Right lobe of liver (tissue), 6 donors: ENCODE measurements at regions not wholly inside any gene's neighbourhood (a gene's known extent, or its start where the extent isn't known, plus 50 kb on each side); places are given as distances from the start of the nearest gene placed in this dataset.

Experiments
- ATAC-seq, 4 donors: fragments of 200-7000 bp; cut with Tn5 transposase; one replicate each; pipeline ENCODE4 v1.9.1; 2020; ENCODE audit warnings: mild to moderate bottlenecking in 4 of 4, moderate library complexity in 4 of 4
- DNase-seq, 3 donors: peaks; one replicate each; pipeline ENCODE4 v3.0.0-alpha.2; 2020
- H3K27ac ChIP-seq, 3 donors: fragments of 200-600 bp; one replicate each; pipeline ENCODE4 v1.8.0; 2022
- H3K27me3 ChIP-seq, 2 donors: fragments of 200-600 bp; one replicate each; pipeline ENCODE4 v1.8.0; 2022
- H3K36me3 ChIP-seq, 4 donors: fragments of 200-600 bp; sonication (generic) in 1 of 4; one replicate each; pipeline versions ENCODE4 v1.5.1 to v1.8.0; 2017 to 2022; ENCODE audit warnings: control low read depth in 1 of 4
- H3K4me1 ChIP-seq, 4 donors: fragments of 200-600 bp; sonication (generic) in 1 of 4; one replicate each; pipeline versions ENCODE4 v1.5.1 to v1.8.0; 2017 to 2022; ENCODE audit warnings: control low read depth in 1 of 4
- H3K4me3 ChIP-seq, 3 donors: fragments of 200-600 bp; one replicate each; pipeline ENCODE4 v1.8.0; 2022
- H3K9me3 ChIP-seq, 4 donors: fragments of 200-600 bp; sonication (generic) in 1 of 4; one replicate each; pipeline versions ENCODE4 v1.5.1 to v1.8.0; 2017 to 2022; ENCODE audit warnings: control low read depth in 1 of 4
- CTCF ChIP-seq, 4 donors: fragments of 200-600 bp in 3 of 4; fragments of 450-650 bp in 1 of 4; IDR thresholded peaks; one replicate each; pipeline versions ENCODE4 v1.5.1 to v1.8.0; 2016 to 2022; ENCODE audit warnings: antibody characterized with exemption in 4 of 4, mild to moderate bottlenecking in 2 of 4
- POLR2A ChIP-seq: fragments of 450-650 bp; IDR thresholded peaks from one replicate; pipeline ENCODE4 v1.6.1; 2017; ENCODE audit warnings: antibody characterized with exemption, mild to moderate bottlenecking
- WGBS: methylation state at CpG from one replicate; pipeline ENCODE4 v1.1.6; 2018; ENCODE audit warnings: low coverage, low lambda C conversion rate; ENCODE audit not compliant: insufficient coverage; ENCODE audit errors: missing lambda C conversion rate; 5-methylcytosine and 5-hydroxymethylcytosine counted together
- intact Hi-C, 2 donors: fragments of 100-400 bp; cut with DNase I; formaldehyde crosslinking; loops; one replicate each; pipeline versions ENCODE4 v1.11.2 to v1.14.1; 2022
- donor health status: DM: no; HTN: yes; CAD: no.
- donor health status: DM: no; HTN: no; CAD: no.
- donor health status: DM: no; HTN: no; CAD: no.
- donor health status: DM: no; HTN: yes; CAD: no.
- donor health status: DM: no; HTN: yes; CAD: no.

GRCh38 chr10:43869669-43870322 lies 221.1 kb upstream of the ZNF32 start:
- Histone ChIP-seq H3K4me3 (no peak overlapping the region), H3K27me3 (no peaks in the 10 kb centered on the region), H3K4me1 (no peaks in the 10 kb centered on the region), H3K36me3 (no peaks in the 10 kb centered on the region), H3K27ac (no peak overlapping the region), H3K9me3 (no peaks in the 10 kb centered on the region)
- no peak for TF ChIP-seq POLR2A
- no peak for TF ChIP-seq CTCF (IDR thresholded peaks at IDR 0.05)
- intact Hi-C loops: no loop called here
- no peak for DNase-seq
- 78% methylated on average over 2 of the region's 8 CpGs for WGBS
- ATAC-seq: no peak

- no peak for TF ChIP-seq POLR2A
- ATAC-seq (peak in 1 of 4 donors; percentile 5), DNase-seq (no peak)
- 92% methylated on average over 3 of the region's 6 CpGs for WGBS
- H3K27me3 ChIP-seq: no peaks in the 10 kb centered on the region
- H3K4me1 ChIP-seq: peaks cover 0 to 8% (median 0%) of the 10 kb centered on the region in 4 donors
- H3K36me3 ChIP-seq: no peaks in the 10 kb centered on the region
- H3K4me3 ChIP-seq: no peak overlapping the region
- H3K27ac ChIP-seq: no peak overlapping the region
- intact Hi-C loops: no loop called here
- no peaks in the 10 kb centered on the region for H3K9me3 ChIP-seq
These were observed 220.3 kb upstream of the ZNF32 start for GRCh38 chr10:43868952-43869351.

- Histone ChIP-seq H3K4me3 (no peak overlapping the region), H3K36me3 (no peaks in the 10 kb centered on the region), H3K9me3 (no peaks in the 10 kb centered on the region), H3K4me1 (peaks cover 0 to 17% (median 0%) of the 10 kb centered on the region in 4 donors), H3K27me3 (no peaks in the 10 kb centered on the region), H3K27ac (no peak overlapping the region)
- intact Hi-C loops: no loop called here
- WGBS: 75% methylated on average over 5 of the region's 16 CpGs
- DNase-seq (no peak), ATAC-seq (no peak)
- TF ChIP-seq POLR2A: no peak
- TF ChIP-seq CTCF (IDR thresholded peaks at IDR 0.05): no peak
These were observed 219.2 kb upstream of the ZNF32 start for GRCh38 chr10:43867667-43868565.

GRCh38 chr10:43867113-43867512 lies 218.4 kb upstream of the ZNF32 start:
- 52% methylated on average over 6 of the region's 7 CpGs for WGBS
- no peak overlapping the region for H3K27ac ChIP-seq

More at GRCh38 chr10:43867113-43867512, 218.4 kb upstream of the ZNF32 start:
- TF ChIP-seq CTCF (IDR thresholded peaks at IDR 0.05) (no peak), POLR2A (no peak)
- intact Hi-C loops: no loop called here
- H3K4me1 ChIP-seq: peaks cover 0 to 24% (median 0%) of the 10 kb centered on the region in 4 donors
- peak in 1 of 4 donors; percentile 3 for ATAC-seq
- H3K9me3 ChIP-seq: no peaks in the 10 kb centered on the region
- no peaks in the 10 kb centered on the region for H3K36me3 ChIP-seq
- H3K27me3 ChIP-seq: no peaks in the 10 kb centered on the region
- DNase-seq: no peak
- no peak overlapping the region for H3K4me3 ChIP-seq
